NOMO-1 treated with dmso at 0.1 percent for 144 hours (cell line): ENCODE measurements at regions not wholly inside any gene's neighbourhood (a gene's known extent, or its start where the extent isn't known, plus 50 kb on each side); places are given as distances from the start of the nearest gene placed in this dataset.
"Not testable (repeated sequence)": the region's sequence is repeated elsewhere in the genome, so short reads cannot be mapped to it uniquely, and the experiment has no call there.

Source experiments
- DNase-seq: peaks from one replicate; lab custom pipeline; 2025; ENCODE audit not compliant: unreplicated experiment; lab: John Stamatoyannopoulos, UW

DNA sequence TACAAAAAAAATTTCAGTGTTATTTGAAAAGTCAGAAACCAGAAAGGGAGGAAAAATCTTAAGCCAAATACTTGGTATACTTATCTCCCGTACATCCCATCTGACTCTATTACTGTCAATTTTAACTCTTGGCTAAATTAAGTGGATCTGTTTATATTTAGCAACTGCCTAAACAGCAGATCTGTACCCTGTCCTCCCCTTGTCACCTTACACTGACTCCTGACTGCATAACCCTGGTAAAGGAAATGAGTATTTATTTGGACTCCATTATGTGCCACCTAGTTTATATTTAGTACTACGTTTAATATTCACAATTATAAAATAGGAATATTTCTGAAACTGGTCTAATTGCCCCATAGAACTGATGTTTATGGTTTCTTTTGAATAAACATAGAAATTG is 730.2 kb upstream of the GJE1 start:
- DNase-seq: no peak

- no peak for DNase-seq
Measured at GRCh38 chr6:141401851-141402250, 730.9 kb upstream of the GJE1 start.

DNA sequence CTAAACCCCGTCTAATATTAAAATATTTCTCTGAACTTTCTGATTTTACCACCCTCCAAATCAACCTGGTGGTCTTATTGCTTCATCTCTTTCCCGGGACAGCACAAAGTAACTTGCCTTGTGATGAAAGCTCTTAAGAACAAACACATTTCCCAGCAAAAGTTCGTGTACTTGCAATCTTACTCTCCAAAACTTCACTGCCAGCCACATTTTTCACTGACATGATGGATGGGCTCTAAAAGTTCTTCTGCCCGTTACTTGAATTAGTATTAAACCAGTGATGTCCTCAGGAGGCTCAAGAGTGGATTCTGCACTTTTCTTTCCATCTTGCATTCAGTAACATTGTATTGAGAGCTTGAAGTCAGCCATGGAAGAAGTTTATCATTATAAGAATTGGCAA is 731.6 kb upstream of the GJE1 start:
- no peak for DNase-seq

- no peak for DNase-seq
Measured at GRCh38 chr6:141398949-141399348, 733.8 kb upstream of the GJE1 start.

- no peak for DNase-seq
Measured at GRCh38 chr6:141395443-141396008, 737.2 kb upstream of the GJE1 start.

- DNase-seq: no peak
Measured at GRCh38 chr6:141394565-141395051, 738.1 kb upstream of the GJE1 start.

DNA sequence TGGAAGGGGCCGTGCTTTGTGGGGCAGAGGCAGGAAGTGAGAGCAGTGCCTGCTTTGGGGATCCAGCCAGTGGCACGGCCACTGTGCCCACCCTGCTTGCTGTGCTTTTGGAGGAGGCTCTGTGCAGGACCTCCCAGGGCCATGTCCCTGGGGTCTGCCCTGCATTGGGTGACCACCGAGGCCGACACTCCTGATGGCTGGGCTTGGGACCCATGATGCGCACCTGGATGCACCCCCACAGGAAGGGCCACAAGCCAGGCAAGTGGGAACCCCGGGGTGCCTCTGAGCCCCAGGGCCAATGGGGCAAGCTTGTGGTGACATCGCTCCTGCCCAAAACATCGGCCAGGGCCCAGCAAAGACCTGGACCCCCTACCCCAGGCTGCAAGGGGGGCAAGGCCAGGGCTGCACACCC is 738.6 kb upstream of the GJE1 start:
- DNase-seq: no peak

- no peak for DNase-seq
Measured at GRCh38 chr6:141393405-141394124, 739.2 kb upstream of the GJE1 start.

GRCh38 chr6:141391135-141391534 is 741.6 kb upstream of the GJE1 start:
- not testable (repeated sequence) for DNase-seq

GRCh38 chr6:141388666-141389065 is 744.1 kb upstream of the GJE1 start:
- DNase-seq: no peak

GRCh38 chr6:141370438-141370837 is 762.3 kb upstream of the GJE1 start:
- no peak for DNase-seq

DNA sequence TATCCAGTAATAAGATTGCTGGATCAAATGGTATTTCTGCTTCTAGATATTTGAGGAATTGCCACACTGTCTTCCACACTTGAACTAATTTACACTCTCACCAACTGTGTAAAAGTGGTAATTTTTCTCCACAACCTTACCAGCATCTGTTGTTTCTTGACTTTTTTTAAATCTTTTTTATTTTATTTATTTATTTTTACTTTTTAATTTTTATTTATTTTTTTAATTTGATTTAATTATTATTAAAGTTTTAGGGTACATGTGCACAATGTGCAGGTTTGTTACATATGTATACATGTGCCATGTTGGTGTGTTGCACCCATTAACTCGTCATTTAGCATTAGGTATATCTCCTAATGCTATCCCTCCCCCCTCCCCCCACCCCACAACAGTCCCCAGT is 765.9 kb upstream of the GJE1 start:
- DNase-seq: not testable (repeated sequence)

DNA sequence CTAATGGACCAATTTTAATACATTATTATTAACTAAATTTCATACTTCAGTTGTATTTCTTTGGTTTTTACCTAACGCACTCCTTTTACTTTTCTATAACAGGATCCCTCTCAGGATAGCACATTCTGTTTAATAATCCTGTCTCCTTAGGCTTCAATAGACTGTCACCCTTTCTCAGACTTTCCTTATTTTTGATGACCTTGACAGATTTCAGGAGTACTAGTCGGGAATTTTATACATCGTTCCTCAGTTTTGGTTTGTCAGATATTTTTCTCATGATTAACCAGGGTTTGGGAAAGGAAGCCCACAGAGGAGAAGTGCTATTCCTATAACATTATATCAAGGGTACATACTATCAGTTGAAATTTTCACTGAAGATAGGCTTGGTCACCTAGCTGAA is 768.0 kb upstream of the GJE1 start:
- no peak for DNase-seq

- DNase-seq: no peak
Measured at GRCh38 chr6:141364232-141364631, 768.5 kb upstream of the GJE1 start.

GRCh38 chr6:141361559-141361958 is 771.2 kb upstream of the GJE1 start:
- DNase-seq: no peak

DNA sequence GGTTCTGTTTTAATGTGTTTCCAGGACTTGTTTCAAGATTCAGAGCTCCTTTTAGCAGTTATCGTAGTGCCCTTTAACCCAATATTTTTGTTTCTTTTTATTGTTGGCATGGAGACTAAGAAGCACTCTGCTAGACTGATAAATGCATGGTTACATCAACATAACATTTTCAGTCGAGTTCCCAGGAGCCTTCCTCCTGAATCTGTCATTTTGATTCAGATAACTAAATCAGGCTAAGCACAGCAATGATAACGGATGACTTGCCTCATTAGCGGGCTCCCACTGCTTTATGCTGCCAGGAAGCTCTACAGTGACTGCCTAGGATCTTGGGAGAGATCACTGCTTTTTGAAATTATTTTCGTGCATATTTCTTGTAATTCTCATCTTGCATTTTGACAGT is 772.8 kb upstream of the GJE1 start:
- DNase-seq: no peak

- DNase-seq: no peak
Measured at GRCh38 chr6:141354191-141354955, 778.4 kb upstream of the GJE1 start.

DNA sequence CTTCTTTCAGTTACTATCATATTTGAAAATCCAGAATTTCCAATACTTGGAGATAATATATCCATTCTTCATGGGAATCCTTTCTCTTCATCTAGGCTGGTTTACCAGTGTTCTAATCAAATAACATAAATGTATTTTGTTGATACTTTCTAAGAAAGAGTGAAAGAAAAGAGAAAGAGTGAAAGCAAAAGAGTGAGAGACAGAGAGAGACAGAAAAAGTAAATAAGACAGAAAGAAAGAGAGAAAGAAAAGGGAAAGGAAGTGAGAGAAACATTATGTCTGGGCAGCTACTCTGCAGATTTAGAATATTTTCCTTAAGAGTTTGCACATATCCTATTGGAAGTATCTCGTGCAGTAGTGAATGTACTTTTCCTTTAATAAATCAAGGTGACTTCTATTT is 781.0 kb upstream of the GJE1 start:
- no peak for DNase-seq

GRCh38 chr6:141349710-141350109 is 783.0 kb upstream of the GJE1 start:
- no peak for DNase-seq

GRCh38 chr6:141347906-141348492 is 784.7 kb upstream of the GJE1 start:
- no peak for DNase-seq

GRCh38 chr6:141347086-141347485 is 785.6 kb upstream of the GJE1 start:
- no peak for DNase-seq

- no peak for DNase-seq
Measured at GRCh38 chr6:141346535-141346934, 786.2 kb upstream of the GJE1 start.
